Lower lobe of right lung (tissue), 2 donors: ENCODE measurements at regions not wholly inside any gene's neighbourhood (a gene's known extent, or its start where the extent isn't known, plus 50 kb on each side); places are given as distances from the start of the nearest gene placed in this dataset.

Source experiments
- ATAC-seq, 2 donors: fragments of 200-7000 bp; cut with Tn5 transposase; one replicate each; pipeline ENCODE4 v1.9.1; 2020 to 2022; ENCODE audit warnings: mild to moderate bottlenecking in 2 of 2, moderate library complexity in 2 of 2
- DNase-seq: peaks from one replicate; pipeline ENCODE4 v3.0.0-alpha.2; 2020
- H3K27ac ChIP-seq: fragments of 200-600 bp; one replicate; pipeline ENCODE4 v1.8.0; 2022
- H3K27me3 ChIP-seq: fragments of 200-600 bp; one replicate; pipeline ENCODE4 v1.8.0; 2022; ENCODE audit warnings: low read depth
- H3K36me3 ChIP-seq: fragments of 200-600 bp; one replicate; pipeline ENCODE4 v1.8.0; 2022; ENCODE audit warnings: mild to moderate bottlenecking
- H3K4me1 ChIP-seq: fragments of 200-600 bp; one replicate; pipeline ENCODE4 v1.8.0; 2022
- H3K4me3 ChIP-seq: fragments of 200-600 bp; one replicate; pipeline ENCODE4 v1.8.0; 2022; ENCODE audit warnings: mild to moderate bottlenecking
- H3K9me3 ChIP-seq: fragments of 200-600 bp; one replicate; pipeline ENCODE4 v1.8.0; 2022
- intact Hi-C: fragments of 100-400 bp; cut with DNase I; formaldehyde crosslinking; loops from one replicate; pipeline ENCODE4 v1.11.0; 2022
- TF ChIP-seq, protein P1 (sequence below): fragments of 200-600 bp; IDR thresholded peaks from one replicate; pipeline ENCODE4 v1.8.0; 2022; ENCODE audit warnings: antibody characterized with exemption, mild to moderate bottlenecking
- donor health status: DM: no; HTN: yes; CAD: no; lungs with severe emphysema.

- no peak overlapping the region for H3K27ac ChIP-seq
- TF ChIP-seq, protein P1, sequence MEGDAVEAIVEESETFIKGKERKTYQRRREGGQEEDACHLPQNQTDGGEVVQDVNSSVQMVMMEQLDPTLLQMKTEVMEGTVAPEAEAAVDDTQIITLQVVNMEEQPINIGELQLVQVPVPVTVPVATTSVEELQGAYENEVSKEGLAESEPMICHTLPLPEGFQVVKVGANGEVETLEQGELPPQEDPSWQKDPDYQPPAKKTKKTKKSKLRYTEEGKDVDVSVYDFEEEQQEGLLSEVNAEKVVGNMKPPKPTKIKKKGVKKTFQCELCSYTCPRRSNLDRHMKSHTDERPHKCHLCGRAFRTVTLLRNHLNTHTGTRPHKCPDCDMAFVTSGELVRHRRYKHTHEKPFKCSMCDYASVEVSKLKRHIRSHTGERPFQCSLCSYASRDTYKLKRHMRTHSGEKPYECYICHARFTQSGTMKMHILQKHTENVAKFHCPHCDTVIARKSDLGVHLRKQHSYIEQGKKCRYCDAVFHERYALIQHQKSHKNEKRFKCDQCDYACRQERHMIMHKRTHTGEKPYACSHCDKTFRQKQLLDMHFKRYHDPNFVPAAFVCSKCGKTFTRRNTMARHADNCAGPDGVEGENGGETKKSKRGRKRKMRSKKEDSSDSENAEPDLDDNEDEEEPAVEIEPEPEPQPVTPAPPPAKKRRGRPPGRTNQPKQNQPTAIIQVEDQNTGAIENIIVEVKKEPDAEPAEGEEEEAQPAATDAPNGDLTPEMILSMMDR, result no peak
- intact Hi-C loops, result no loop called here
- no peak for ATAC-seq
- no peaks in the 10 kb centered on the region for H3K9me3 ChIP-seq
- no peak for DNase-seq
- no peaks in the 10 kb centered on the region for H3K4me1 ChIP-seq
- no peaks in the 10 kb centered on the region for H3K36me3 ChIP-seq
- no peak overlapping the region for H3K4me3 ChIP-seq
- H3K27me3 ChIP-seq, result no peaks in the 10 kb centered on the region
Observed at GRCh38 chr9:118148990-118149389, 444.8 kb downstream of the TLR4 start.

- intact Hi-C loops, result no loop called here
- Histone ChIP-seq H3K9me3 (no peaks in the 10 kb centered on the region), H3K36me3 (no peaks in the 10 kb centered on the region), H3K27me3 (no peaks in the 10 kb centered on the region), H3K4me1 (no peaks in the 10 kb centered on the region), H3K4me3 (no peak overlapping the region), H3K27ac (no peak overlapping the region)
- TF ChIP-seq, protein P1, result no peak
- DNase-seq, result no peak
- no peak for ATAC-seq
Observed at GRCh38 chr9:118156846-118157245, 452.6 kb downstream of the TLR4 start.

DNA sequence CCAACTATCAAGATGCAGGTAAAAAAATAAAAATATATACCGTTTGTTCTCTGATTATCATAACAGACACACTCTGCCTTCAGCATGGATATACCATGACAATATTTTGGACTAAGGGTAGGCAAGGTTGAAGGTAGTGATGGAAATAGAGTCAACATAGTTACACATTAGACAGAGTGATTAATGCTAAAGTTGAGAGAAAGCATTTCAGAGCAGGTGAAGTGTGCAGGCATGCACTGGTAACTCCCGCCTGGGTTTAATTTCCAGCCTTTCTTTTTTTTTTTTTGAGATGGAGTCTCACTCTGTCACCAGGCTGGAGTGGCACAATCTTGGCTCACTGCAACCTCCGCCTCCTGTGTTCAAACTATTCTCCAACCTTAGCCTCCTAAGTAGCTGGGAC, 458.5 kb downstream of the TLR4 start:
- Histone ChIP-seq H3K9me3 (no peaks in the 10 kb centered on the region), H3K4me3 (no peak overlapping the region), H3K4me1 (no peaks in the 10 kb centered on the region), H3K27me3 (no peaks in the 10 kb centered on the region), H3K36me3 (no peaks in the 10 kb centered on the region), H3K27ac (no peak overlapping the region)
- TF ChIP-seq, protein P1, result no peak
- intact Hi-C loops, result no loop called here
- ATAC-seq, result no peak
- no peak for DNase-seq

DNA sequence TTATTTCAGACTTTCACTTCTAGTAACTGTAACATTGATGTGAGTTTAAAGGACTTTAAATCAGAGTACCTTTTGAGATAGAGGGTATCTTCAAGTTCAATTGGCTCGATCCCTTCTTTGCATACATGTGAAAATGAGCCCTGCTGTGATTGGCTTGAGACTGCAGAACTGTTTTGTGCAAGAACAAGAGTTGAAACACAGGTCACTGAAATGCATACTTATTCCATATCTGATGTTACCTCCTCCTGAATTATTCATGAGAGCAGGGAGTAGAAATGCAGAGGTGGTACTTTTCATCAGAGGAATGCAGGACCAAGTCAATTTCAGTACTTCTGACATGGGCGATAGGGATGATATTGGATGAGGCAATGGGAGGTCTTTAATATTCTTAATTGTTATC, 459.5 kb downstream of the TLR4 start:
- no peaks in the 10 kb centered on the region for H3K36me3 ChIP-seq
- DNase-seq (no peak), ATAC-seq (no peak)
- no peaks in the 10 kb centered on the region for H3K9me3 ChIP-seq
- no peaks in the 10 kb centered on the region for H3K27me3 ChIP-seq
- H3K4me3 ChIP-seq, result no peak overlapping the region
- H3K4me1 ChIP-seq, result no peaks in the 10 kb centered on the region
- intact Hi-C loops, result no loop called here
- TF ChIP-seq, protein P1, result no peak
- H3K27ac ChIP-seq, result no peak overlapping the region

- no peak for DNase-seq
- no peak for ATAC-seq
- Histone ChIP-seq H3K4me1 (no peaks in the 10 kb centered on the region), H3K4me3 (no peak overlapping the region), H3K27ac (no peak overlapping the region), H3K9me3 (no peaks in the 10 kb centered on the region), H3K27me3 (no peaks in the 10 kb centered on the region), H3K36me3 (no peaks in the 10 kb centered on the region)
- intact Hi-C loops, result no loop called here
- TF ChIP-seq, protein P1, result no peak
Observed at GRCh38 chr9:118165451-118165850, 461.2 kb downstream of the TLR4 start.
